H1 (cell line): ENCODE measurements at regions not wholly inside any gene's neighbourhood (a gene's known extent, or its start where the extent isn't known, plus 50 kb on each side); places are given as distances from the start of the nearest gene placed in this dataset.

Experiments used
- ASH2L ChIP-seq: fragments of 200-600, 300-600 bp; sonication (generic); IDR thresholded peaks from one replicate; pipeline ENCODE4 v1.7.1; 2017; ENCODE audit warnings: low read length
- ATF3 ChIP-seq: IDR thresholded peaks from 2 replicates; pipeline ENCODE4 v1.6.1; 2011; ENCODE audit warnings: low read depth, mild to moderate bottlenecking, low read length; ENCODE audit not compliant: insufficient read depth
- CHD1 ChIP-seq: IDR thresholded peaks from 2 replicates; pipeline ENCODE4 v1.6.1; 2012; ENCODE audit warnings: low read depth, low read length, improper control_type of control experiment
- CTCF ChIP-seq, 3 experiments: IDR thresholded peaks; 1 replicate in 2 of 3; 2 replicates in 1 of 3; pipeline versions ENCODE4 v1.5.1 to v1.6.1; 2011; ENCODE audit warnings: low read length in 3 of 3, mild to moderate bottlenecking in 3 of 3, inconsistent platforms in 2 of 3, low read depth in 1 of 3, moderate library complexity in 1 of 3; ENCODE audit not compliant: insufficient read depth in 1 of 3; ENCODE audit errors: control extremely low read depth in 1 of 3
- POLR2A ChIP-seq, 2 experiments: IDR thresholded peaks; 1 replicate in 1 of 2; 2 replicates in 1 of 2; pipeline ENCODE4 v1.6.1; 2011; ENCODE audit warnings: low read depth in 2 of 2, low read length in 2 of 2, mild to moderate bottlenecking in 2 of 2; ENCODE audit errors: control extremely low read depth in 1 of 2
- POLR2AphosphoS5 ChIP-seq: IDR thresholded peaks from 2 replicates; pipeline ENCODE4 v1.6.1; 2011; ENCODE audit warnings: low read depth, low read length
- RAD21 ChIP-seq, 2 experiments: IDR thresholded peaks in 1 of 2; conservative IDR thresholded peaks in 1 of 2; 2 replicates each; pipeline ENCODE4 v1.6.1; 2011; ENCODE audit warnings: low read depth in 2 of 2, low read length in 2 of 2, improper control_type of control experiment in 1 of 2, inconsistent platforms in 1 of 2, mild to moderate bottlenecking in 1 of 2, moderate library complexity in 1 of 2
- RXRA ChIP-seq: IDR thresholded peaks from 2 replicates; pipeline ENCODE4 v1.6.1; 2011; ENCODE audit warnings: low read depth, mild to moderate bottlenecking, low read length, moderate library complexity; ENCODE audit not compliant: insufficient read depth
- TEAD4 ChIP-seq: IDR thresholded peaks from 2 replicates; pipeline ENCODE4 v1.6.1; 2012; ENCODE audit warnings: low read depth, low read length, inconsistent platforms, mixed read lengths

GRCh38 chr4:123110147-123110546 lies 187.8 kb upstream of the NUDT6 start:
- TF ChIP-seq CTCF (IDR thresholded peaks at IDR 0.05; ENCODE audit: control extremely low read depth in 1 of 3, insufficient read depth in 1 of 3, low read depth in 1 of 3, low read length in 3 of 3) (no peak), RXRA (no peak), RAD21 (IDR thresholded peaks at IDR 0.05 in 1 of 2, conservative IDR thresholded peaks at IDR 0.05 in 1 of 2; ENCODE audit: low read depth in 2 of 2, low read length in 2 of 2) (no peak), CHD1 (no peak), TEAD4 (no peak), POLR2AphosphoS5 (no peak), POLR2A (IDR thresholded peaks at IDR 0.05; ENCODE audit: control extremely low read depth in 1 of 2, low read depth in 2 of 2, low read length in 2 of 2) (no peak), ASH2L (no peak), ATF3 (no peak)
